ENCODE measurements at regions not wholly inside any gene's neighbourhood (a gene's known extent, or its start where the extent isn't known, plus 50 kb on each side); places are given as distances from the start of the nearest gene placed in this dataset.

- H3K4me3 ChIP-seq (ENCODE audit: low read length in 2 of 2) = no peak overlapping the region
- no peaks in the 10 kb centered on the region for H3K36me3 ChIP-seq (ENCODE audit: control insufficient read depth in 2 of 2, insufficient read depth in 2 of 2, low read length in 1 of 2)
- 92% methylated on average over 2 of the region's 2 CpGs for WGBS
- H3K9me3 ChIP-seq (ENCODE audit: control insufficient read depth in 2 of 2, insufficient read depth in 1 of 2, low read length in 1 of 2) = no peaks in the 10 kb centered on the region
- H3K4me1 ChIP-seq (ENCODE audit: control insufficient read depth in 2 of 2, insufficient read depth in 2 of 2, low read length in 2 of 2) = no peaks in the 10 kb centered on the region
- H3K27ac ChIP-seq (ENCODE audit: low read depth in 1 of 2, low read length in 1 of 2) = no peak overlapping the region
- no peak for DNase-seq (ENCODE audit: low read depth in 6 of 9, low spot score in 9 of 9)
- no peaks in the 10 kb centered on the region for H3K27me3 ChIP-seq (ENCODE audit: control insufficient read depth in 2 of 2, insufficient read depth in 1 of 2, low read length in 1 of 2)
Observed at GRCh38 chr5:68010740-68011139, 204.8 kb upstream of the PIK3R1 start.

- H3K4me3 ChIP-seq (ENCODE audit: low read length in 2 of 2) = no peak overlapping the region
- no peaks in the 10 kb centered on the region for H3K27me3 ChIP-seq (ENCODE audit: control insufficient read depth in 2 of 2, insufficient read depth in 1 of 2, low read length in 1 of 2)
- H3K36me3 ChIP-seq (ENCODE audit: control insufficient read depth in 2 of 2, insufficient read depth in 2 of 2, low read length in 1 of 2) = no peaks in the 10 kb centered on the region
- H3K4me1 ChIP-seq (ENCODE audit: control insufficient read depth in 2 of 2, insufficient read depth in 2 of 2, low read length in 2 of 2) = no peaks in the 10 kb centered on the region
- 70% methylated on average over 3 of the region's 3 CpGs for WGBS
- DNase-seq (ENCODE audit: low read depth in 6 of 9, low spot score in 9 of 9) = no peak
- no peak overlapping the region for H3K27ac ChIP-seq (ENCODE audit: low read depth in 1 of 2, low read length in 1 of 2)
- H3K9me3 ChIP-seq (ENCODE audit: control insufficient read depth in 2 of 2, insufficient read depth in 1 of 2, low read length in 1 of 2) = no peaks in the 10 kb centered on the region
Observed at GRCh38 chr5:68007451-68007850, 208.1 kb upstream of the PIK3R1 start.

DNA sequence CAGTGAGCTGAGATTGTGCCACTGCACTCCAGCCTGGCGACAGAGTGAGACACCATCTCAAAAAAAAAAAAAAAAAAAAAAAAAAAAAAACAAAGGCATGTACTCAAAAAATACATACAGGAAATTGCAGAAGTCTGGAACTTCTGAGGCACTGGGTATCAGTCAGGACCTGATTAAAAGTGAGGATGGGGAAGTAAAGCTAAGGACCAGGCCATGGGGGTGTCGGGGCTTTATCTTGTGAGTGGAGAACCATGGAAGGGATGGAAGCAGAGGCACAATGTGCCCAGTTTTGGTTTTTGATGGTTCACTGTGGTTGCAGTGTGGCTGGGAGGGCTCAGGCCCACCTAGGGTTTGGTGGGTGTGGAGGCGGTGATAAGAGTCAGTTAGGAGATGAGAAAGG lies 212.7 kb upstream of the PIK3R1 start:
- 96% methylated on average over 3 of the region's 3 CpGs for WGBS
- DNase-seq (ENCODE audit: low read depth in 6 of 9, low spot score in 9 of 9) = no peak
- H3K4me1 ChIP-seq (ENCODE audit: control insufficient read depth in 2 of 2, insufficient read depth in 2 of 2, low read length in 2 of 2) = no peaks in the 10 kb centered on the region
- H3K27ac ChIP-seq (ENCODE audit: low read depth in 1 of 2, low read length in 1 of 2) = no peak overlapping the region
- no peak overlapping the region for H3K4me3 ChIP-seq (ENCODE audit: low read length in 2 of 2)
- no peaks in the 10 kb centered on the region for H3K36me3 ChIP-seq (ENCODE audit: control insufficient read depth in 2 of 2, insufficient read depth in 2 of 2, low read length in 1 of 2)
- no peaks in the 10 kb centered on the region for H3K27me3 ChIP-seq (ENCODE audit: control insufficient read depth in 2 of 2, insufficient read depth in 1 of 2, low read length in 1 of 2)
- no peaks in the 10 kb centered on the region for H3K9me3 ChIP-seq (ENCODE audit: control insufficient read depth in 2 of 2, insufficient read depth in 1 of 2, low read length in 1 of 2)

DNA sequence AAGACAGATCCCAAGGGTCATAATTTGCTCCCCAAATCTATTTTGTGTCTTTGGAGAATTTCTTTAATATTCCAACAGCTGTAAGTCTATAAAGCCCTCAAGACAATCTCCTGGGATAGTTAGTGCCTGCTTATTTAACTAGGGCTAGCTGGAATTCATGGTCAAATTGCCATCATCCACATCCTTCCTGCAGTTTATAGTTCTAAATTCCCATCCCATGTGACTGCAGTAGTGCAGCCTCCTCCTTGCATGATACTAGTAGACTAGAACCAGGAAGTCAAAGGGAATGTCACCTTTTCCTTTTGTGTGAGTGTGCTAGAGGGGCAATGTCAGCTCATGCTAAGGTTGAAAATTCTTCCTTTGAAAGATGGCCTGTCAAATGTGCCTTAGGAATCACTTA lies 214.8 kb upstream of the PIK3R1 start:
- no peaks in the 10 kb centered on the region for H3K27me3 ChIP-seq (ENCODE audit: control insufficient read depth in 2 of 2, insufficient read depth in 1 of 2, low read length in 1 of 2)
- no peak overlapping the region for H3K4me3 ChIP-seq (ENCODE audit: low read length in 2 of 2)
- no peaks in the 10 kb centered on the region for H3K9me3 ChIP-seq (ENCODE audit: control insufficient read depth in 2 of 2, insufficient read depth in 1 of 2, low read length in 1 of 2)
- no peak overlapping the region for H3K27ac ChIP-seq (ENCODE audit: low read depth in 1 of 2, low read length in 1 of 2)
- DNase-seq (ENCODE audit: low read depth in 6 of 9, low spot score in 9 of 9) = no peak
- H3K4me1 ChIP-seq (ENCODE audit: control insufficient read depth in 2 of 2, insufficient read depth in 2 of 2, low read length in 2 of 2) = no peaks in the 10 kb centered on the region
- H3K36me3 ChIP-seq (ENCODE audit: control insufficient read depth in 2 of 2, insufficient read depth in 2 of 2, low read length in 1 of 2) = no peaks in the 10 kb centered on the region

DNA sequence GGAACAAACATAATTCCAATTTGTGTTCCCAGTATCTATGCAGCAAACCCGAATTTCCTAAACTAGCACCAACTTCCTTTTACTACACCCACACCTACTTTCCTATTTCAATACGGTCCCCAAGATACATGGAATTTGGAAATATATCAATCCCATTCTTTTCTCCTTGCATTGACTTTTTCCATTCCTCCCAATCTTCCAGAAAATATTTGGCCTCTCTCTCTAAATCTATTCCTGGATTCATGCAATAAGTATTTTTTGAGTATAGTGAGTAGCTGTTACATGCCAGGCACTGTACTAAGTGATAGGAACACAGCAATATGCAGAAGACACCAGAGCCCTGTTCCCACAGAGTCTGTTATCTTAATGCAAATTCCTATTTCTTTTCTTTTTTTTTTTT lies 216.2 kb upstream of the PIK3R1 start:
- H3K27ac ChIP-seq (ENCODE audit: low read depth in 1 of 2, low read length in 1 of 2) = no peak overlapping the region
- no peaks in the 10 kb centered on the region for H3K4me1 ChIP-seq (ENCODE audit: control insufficient read depth in 2 of 2, insufficient read depth in 2 of 2, low read length in 2 of 2)
- 97% methylated on average over 2 of the region's 2 CpGs for whole genome bisulfite sequencing
- H3K9me3 ChIP-seq (ENCODE audit: control insufficient read depth in 2 of 2, insufficient read depth in 1 of 2, low read length in 1 of 2) = no peaks in the 10 kb centered on the region
- H3K36me3 ChIP-seq (ENCODE audit: control insufficient read depth in 2 of 2, insufficient read depth in 2 of 2, low read length in 1 of 2) = no peaks in the 10 kb centered on the region
- DNase-seq (ENCODE audit: low read depth in 6 of 9, low spot score in 9 of 9) = no peak
- no peaks in the 10 kb centered on the region for H3K27me3 ChIP-seq (ENCODE audit: control insufficient read depth in 2 of 2, insufficient read depth in 1 of 2, low read length in 1 of 2)
- no peak overlapping the region for H3K4me3 ChIP-seq (ENCODE audit: low read length in 2 of 2)

DNA sequence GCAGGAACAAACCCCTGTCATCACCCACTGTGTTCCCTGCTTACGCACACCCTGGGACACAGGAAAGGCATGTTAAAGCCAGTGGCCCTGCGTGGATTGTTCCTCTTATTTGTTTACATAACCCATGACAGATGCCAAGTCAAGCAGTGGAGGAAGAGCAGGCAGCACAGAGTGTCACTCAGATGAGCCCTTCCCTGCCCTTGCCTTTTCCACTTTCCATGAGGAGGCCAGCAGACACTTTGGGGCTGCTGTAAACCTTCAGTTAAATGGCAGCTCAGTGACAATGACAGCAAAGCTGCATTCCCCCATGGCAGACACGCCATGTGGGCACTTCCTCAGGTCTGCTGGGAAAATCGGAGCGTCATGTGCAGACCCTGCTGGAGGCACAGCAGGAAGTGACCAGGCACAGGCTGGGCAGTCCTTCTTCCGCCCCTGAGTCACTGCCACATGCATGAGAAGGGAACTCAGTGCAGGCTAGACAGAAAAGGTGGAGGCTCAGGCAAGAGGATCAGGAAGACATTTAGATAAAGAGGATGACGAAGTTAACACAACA lies 216.8 kb upstream of the PIK3R1 start:
- Histone ChIP-seq H3K4me3 (ENCODE audit: low read length in 2 of 2) (no peak overlapping the region), H3K27me3 (ENCODE audit: control insufficient read depth in 2 of 2, insufficient read depth in 1 of 2, low read length in 1 of 2) (no peaks in the 10 kb centered on the region), H3K27ac (ENCODE audit: low read depth in 1 of 2, low read length in 1 of 2) (no peak overlapping the region), H3K36me3 (ENCODE audit: control insufficient read depth in 2 of 2, insufficient read depth in 2 of 2, low read length in 1 of 2) (no peaks in the 10 kb centered on the region), H3K9me3 (ENCODE audit: control insufficient read depth in 2 of 2, insufficient read depth in 1 of 2, low read length in 1 of 2) (no peaks in the 10 kb centered on the region), H3K4me1 (ENCODE audit: control insufficient read depth in 2 of 2, insufficient read depth in 2 of 2, low read length in 2 of 2) (no peaks in the 10 kb centered on the region)
- WGBS = 93% methylated on average over 7 of the region's 7 CpGs
- DNase-seq (ENCODE audit: low read depth in 6 of 9, low spot score in 9 of 9) = no peak

DNA sequence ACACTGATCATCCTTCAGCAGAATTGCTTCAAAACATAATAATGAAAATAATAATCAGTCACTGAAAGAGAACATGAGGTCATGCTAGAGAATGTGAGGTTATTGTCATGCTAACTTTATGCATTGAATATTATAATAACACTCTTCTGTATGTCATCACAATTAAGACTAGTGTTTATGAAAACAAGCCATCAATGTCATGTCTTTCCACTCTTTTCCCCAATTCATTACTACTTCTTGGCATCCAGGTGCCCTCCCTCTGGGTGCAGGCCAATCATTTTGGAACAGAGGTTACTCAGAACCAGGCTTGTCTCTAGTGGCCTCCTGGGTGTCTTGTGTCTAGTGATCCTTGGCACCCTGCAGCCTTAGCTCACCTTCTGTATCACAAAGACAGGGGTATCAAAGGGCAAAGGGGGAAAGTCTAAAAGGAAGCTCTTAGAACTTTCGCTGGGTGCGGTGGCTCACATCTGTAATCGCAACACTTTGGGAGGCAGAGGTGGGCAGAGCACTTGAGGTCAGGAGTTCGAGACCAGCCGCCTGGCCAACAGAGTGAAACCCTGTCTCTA lies 217.6 kb upstream of the PIK3R1 start:
- over 99% methylated on average over 4 of the region's 5 CpGs for WGBS
- DNase-seq (ENCODE audit: low read depth in 6 of 9, low spot score in 9 of 9) = no peak
- no peaks in the 10 kb centered on the region for H3K4me1 ChIP-seq (ENCODE audit: control insufficient read depth in 2 of 2, insufficient read depth in 2 of 2, low read length in 2 of 2)
- no peak overlapping the region for H3K27ac ChIP-seq (ENCODE audit: low read depth in 1 of 2, low read length in 1 of 2)
- no peak overlapping the region for H3K4me3 ChIP-seq (ENCODE audit: low read length in 2 of 2)
- no peaks in the 10 kb centered on the region for H3K36me3 ChIP-seq (ENCODE audit: control insufficient read depth in 2 of 2, insufficient read depth in 2 of 2, low read length in 1 of 2)
- no peaks in the 10 kb centered on the region for H3K27me3 ChIP-seq (ENCODE audit: control insufficient read depth in 2 of 2, insufficient read depth in 1 of 2, low read length in 1 of 2)
- H3K9me3 ChIP-seq (ENCODE audit: control insufficient read depth in 2 of 2, insufficient read depth in 1 of 2, low read length in 1 of 2) = no peaks in the 10 kb centered on the region

DNA sequence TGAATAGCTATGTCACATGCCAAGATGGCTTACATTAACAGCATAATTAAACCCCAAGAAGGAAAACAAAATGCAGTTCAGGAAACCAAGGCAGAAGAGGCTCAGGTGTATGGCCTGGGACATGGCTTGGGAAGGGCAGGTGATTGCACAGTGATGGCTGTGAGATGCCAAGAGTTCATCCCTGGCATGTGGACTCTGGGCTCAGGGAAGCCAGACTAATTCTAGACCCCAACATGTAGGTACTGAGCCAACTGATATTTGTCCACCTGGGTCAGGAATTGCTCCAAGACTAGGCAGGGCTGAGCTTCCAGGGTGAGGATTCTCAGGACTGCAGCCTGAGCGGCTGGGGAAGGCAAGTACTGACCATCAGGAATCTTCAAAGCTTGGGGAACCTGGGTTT lies 218.4 kb upstream of the PIK3R1 start:
- WGBS = 93% methylated on average over 1 of the region's 1 CpG
- DNase-seq (ENCODE audit: low read depth in 6 of 9, low spot score in 9 of 9) = no peak
- H3K27ac ChIP-seq (ENCODE audit: low read depth in 1 of 2, low read length in 1 of 2) = no peak overlapping the region

GRCh38 chr5:67996596-67996995 lies 219.0 kb upstream of the PIK3R1 start:
- Histone ChIP-seq H3K36me3 (ENCODE audit: control insufficient read depth in 2 of 2, insufficient read depth in 2 of 2, low read length in 1 of 2) (no peaks in the 10 kb centered on the region), H3K4me1 (ENCODE audit: control insufficient read depth in 2 of 2, insufficient read depth in 2 of 2, low read length in 2 of 2) (no peaks in the 10 kb centered on the region), H3K27me3 (ENCODE audit: control insufficient read depth in 2 of 2, insufficient read depth in 1 of 2, low read length in 1 of 2) (no peaks in the 10 kb centered on the region), H3K4me3 (ENCODE audit: low read length in 2 of 2) (no peak overlapping the region), H3K27ac (ENCODE audit: low read depth in 1 of 2, low read length in 1 of 2) (no peak overlapping the region), H3K9me3 (ENCODE audit: control insufficient read depth in 2 of 2, insufficient read depth in 1 of 2, low read length in 1 of 2) (no peaks in the 10 kb centered on the region)
- 96% methylated on average over 10 of the region's 10 CpGs for WGBS
- no peak for DNase-seq (ENCODE audit: low read depth in 6 of 9, low spot score in 9 of 9)

More for the DNA sequence above, 218.4 kb upstream of the PIK3R1 start:
- Histone ChIP-seq H3K4me1 (ENCODE audit: control insufficient read depth in 2 of 2, insufficient read depth in 2 of 2, low read length in 2 of 2) (no peaks in the 10 kb centered on the region), H3K9me3 (ENCODE audit: control insufficient read depth in 2 of 2, insufficient read depth in 1 of 2, low read length in 1 of 2) (no peaks in the 10 kb centered on the region), H3K4me3 (ENCODE audit: low read length in 2 of 2) (no peak overlapping the region), H3K36me3 (ENCODE audit: control insufficient read depth in 2 of 2, insufficient read depth in 2 of 2, low read length in 1 of 2) (no peaks in the 10 kb centered on the region), H3K27me3 (ENCODE audit: control insufficient read depth in 2 of 2, insufficient read depth in 1 of 2, low read length in 1 of 2) (no peaks in the 10 kb centered on the region)

DNA sequence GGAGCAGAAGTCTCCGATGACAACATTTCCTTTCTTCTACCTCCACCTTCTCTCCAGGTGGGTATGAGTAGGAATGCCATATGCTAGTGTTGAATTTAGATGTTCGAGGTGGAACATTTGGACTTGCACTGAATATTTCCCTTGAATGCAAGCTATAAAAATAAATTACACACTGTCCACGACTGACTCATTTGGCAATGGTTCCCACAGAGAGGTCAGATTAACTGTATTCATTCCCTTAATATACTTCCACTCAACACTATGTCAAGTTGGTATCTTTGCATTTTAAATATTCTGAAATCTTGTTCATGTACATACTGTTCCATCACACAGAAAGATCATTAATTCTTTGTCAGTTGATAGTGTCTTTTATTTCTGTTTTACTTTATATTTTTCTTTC lies 222.6 kb upstream of the PIK3R1 start:
- no peak overlapping the region for H3K27ac ChIP-seq (ENCODE audit: low read depth in 1 of 2, low read length in 1 of 2)
- 90% methylated on average over 3 of the region's 3 CpGs for WGBS

More for the DNA sequence above, 222.6 kb upstream of the PIK3R1 start:
- Histone ChIP-seq H3K9me3 (ENCODE audit: control insufficient read depth in 2 of 2, insufficient read depth in 1 of 2, low read length in 1 of 2) (no peaks in the 10 kb centered on the region), H3K27me3 (ENCODE audit: control insufficient read depth in 2 of 2, insufficient read depth in 1 of 2, low read length in 1 of 2) (no peaks in the 10 kb centered on the region), H3K4me1 (ENCODE audit: control insufficient read depth in 2 of 2, insufficient read depth in 2 of 2, low read length in 2 of 2) (no peaks in the 10 kb centered on the region), H3K4me3 (ENCODE audit: low read length in 2 of 2) (no peak overlapping the region), H3K36me3 (ENCODE audit: control insufficient read depth in 2 of 2, insufficient read depth in 2 of 2, low read length in 1 of 2) (no peaks in the 10 kb centered on the region)
- DNase-seq (ENCODE audit: low read depth in 6 of 9, low spot score in 9 of 9) = no peak

Measured in thymus (tissue), 11 donors.